Activated T-cell treated with anti-CD3 and anti-CD28 coated beads for 24 hours (primary cell): ENCODE measurements at regions not wholly inside any gene's neighbourhood (a gene's known extent, or its start where the extent isn't known, plus 50 kb on each side); places are given as distances from the start of the nearest gene placed in this dataset.
"Not testable (repeated sequence)": the region's sequence is repeated elsewhere in the genome, so short reads cannot be mapped to it uniquely, and the experiment has no call there.

Experiments used
- DNase-seq: peaks from one replicate; pipeline ENCODE4 v3.0.0-alpha.2; 2020; ENCODE audit warnings: low read depth

GRCh38 chr12:91741932-91742331, 403.7 kb downstream of the BTG1 start:
- no peak for DNase-seq

GRCh38 chr12:91733846-91734245, 411.8 kb downstream of the BTG1 start:
- not testable (repeated sequence) for DNase-seq

GRCh38 chr12:91732086-91732485, 413.6 kb downstream of the BTG1 start:
- DNase-seq = no peak

- no peak for DNase-seq
Measured at GRCh38 chr12:91729543-91729942, 416.1 kb downstream of the BTG1 start.

GRCh38 chr12:91723191-91723590, 422.5 kb downstream of the BTG1 start:
- DNase-seq = no peak

- peak; percentile 4 for DNase-seq
Measured at GRCh38 chr12:91722072-91722471, 423.6 kb downstream of the BTG1 start.

- no peak for DNase-seq
Measured at GRCh38 chr12:91721023-91721422, 424.6 kb downstream of the BTG1 start.

GRCh38 chr12:91718326-91718725, 427.3 kb downstream of the BTG1 start:
- DNase-seq = no peak

- DNase-seq = no peak
Measured at GRCh38 chr12:91717804-91718203, 427.8 kb downstream of the BTG1 start.

- not testable (repeated sequence) for DNase-seq
Measured at GRCh38 chr12:91711925-91712324, 433.7 kb downstream of the BTG1 start.

GRCh38 chr12:91706466-91706865, 439.2 kb downstream of the BTG1 start:
- no peak for DNase-seq

GRCh38 chr12:91704446-91704845, 441.2 kb downstream of the BTG1 start:
- DNase-seq = no peak

GRCh38 chr12:91703491-91704283, 442.0 kb downstream of the BTG1 start:
- no peak for DNase-seq

GRCh38 chr12:91702843-91703425, 442.7 kb downstream of the BTG1 start:
- no peak for DNase-seq

- DNase-seq = no peak
Measured at GRCh38 chr12:91695964-91696363, 449.7 kb downstream of the BTG1 start.

- DNase-seq = not testable (repeated sequence)
Measured at GRCh38 chr12:91695406-91695805, 450.2 kb downstream of the BTG1 start.

GRCh38 chr12:91690531-91690930, 455.1 kb downstream of the BTG1 start:
- DNase-seq = no peak

GRCh38 chr12:91687052-91688017, 458.3 kb downstream of the BTG1 start:
- peak; percentile 6 for DNase-seq

- DNase-seq = no peak
Measured at GRCh38 chr12:91685917-91686316, 459.7 kb downstream of the BTG1 start.

- no peak for DNase-seq
Measured at GRCh38 chr12:91681751-91682150, 463.9 kb downstream of the BTG1 start.

- no peak for DNase-seq
Measured at GRCh38 chr12:91680864-91681263, 464.8 kb downstream of the BTG1 start.

GRCh38 chr12:91677556-91677955, 468.1 kb downstream of the BTG1 start:
- DNase-seq = no peak

GRCh38 chr12:91675401-91675800, 470.2 kb downstream of the BTG1 start:
- DNase-seq = no peak
